Neural progenitor cell (in vitro differentiated cells): ENCODE measurements at regions not wholly inside any gene's neighbourhood (a gene's known extent, or its start where the extent isn't known, plus 50 kb on each side); places are given as distances from the start of the nearest gene placed in this dataset.
"Not testable (repeated sequence)": the region's sequence is repeated elsewhere in the genome, so short reads cannot be mapped to it uniquely, and the experiment has no call there.

Experiments used
- DNase-seq: peaks from one replicate; pipeline ENCODE4 v3.0.0-alpha.2; 2016; ENCODE audit warnings: low spot score
- H2AFZ ChIP-seq: fragments of 200-600 bp; sonication (generic); replicated peaks from 2 replicates; pipeline ENCODE4 v1.6.1; 2016; ENCODE audit warnings: antibody characterized with exemption
- H3F3A ChIP-seq: fragments of 200-600 bp; sonication (generic); 2 replicates; pipeline ENCODE4 v1.6.1; 2016; ENCODE audit warnings: antibody characterized with exemption, low read depth
- H3K27ac ChIP-seq: fragments of 200-600 bp; sonication (generic); 2 replicates; pipeline ENCODE4 v1.5.1; 2016; ENCODE audit warnings: mild to moderate bottlenecking
- H3K27me3 ChIP-seq: fragments of 200-600 bp; sonication (generic); 2 replicates; pipeline ENCODE4 v1.6.1; 2016; ENCODE audit warnings: mild to moderate bottlenecking, moderate library complexity
- H3K36me3 ChIP-seq: fragments of 200-600 bp; sonication (generic); 2 replicates; pipeline ENCODE4 v1.5.1; 2016
- H3K4me1 ChIP-seq: fragments of 200-600 bp; sonication (generic); 2 replicates; pipeline ENCODE4 v1.6.1; 2016; ENCODE audit warnings: mixed run types
- H3K4me2 ChIP-seq: fragments of 200-600 bp; sonication (generic); 2 replicates; pipeline ENCODE4 v1.6.1; 2016
- H3K4me3 ChIP-seq: fragments of 200-600 bp; sonication (generic); 2 replicates; pipeline ENCODE4 v1.5.1; 2016
- H3K79me2 ChIP-seq: fragments of 200-600 bp; sonication (generic); 2 replicates; pipeline ENCODE4 v1.6.1; 2016; ENCODE audit warnings: low read depth
- H3K9ac ChIP-seq: fragments of 200-600 bp; sonication (generic); 2 replicates; pipeline ENCODE4 v1.6.1; 2016
- H3K9me3 ChIP-seq: fragments of 200-600 bp; sonication (generic); 2 replicates; pipeline ENCODE4 v1.5.1; 2016; ENCODE audit warnings: low read depth
- H4K20me1 ChIP-seq: fragments of 200-600 bp; sonication (generic); 2 replicates; pipeline ENCODE4 v1.6.1; 2016; ENCODE audit warnings: low read depth
- H3K27ac Mint-ChIP-seq: 3 replicates; pipeline ENCODE4 v1.8.0; 2021; ENCODE audit warnings: mixed read lengths
- H3K27me3 Mint-ChIP-seq: 2 replicates; pipeline ENCODE4 v1.8.0; 2022; ENCODE audit warnings: low read depth, mild to moderate bottlenecking, inconsistent platforms, moderate library complexity, mixed read lengths; ENCODE audit not compliant: insufficient read depth
- H3K36me3 Mint-ChIP-seq: 3 replicates; pipeline ENCODE4 v1.8.0; 2021; ENCODE audit warnings: mixed read lengths
- H3K4me1 Mint-ChIP-seq: 3 replicates; pipeline ENCODE4 v1.8.0; 2021; ENCODE audit warnings: mixed read lengths
- H3K4me3 Mint-ChIP-seq: 3 replicates; pipeline ENCODE4 v1.8.0; 2021; ENCODE audit warnings: mild to moderate bottlenecking, moderate library complexity, mixed read lengths
- H3K9me3 Mint-ChIP-seq: 3 replicates; pipeline ENCODE4 v1.8.0; 2020; ENCODE audit warnings: mixed read lengths
- EZH2 ChIP-seq: fragments of 200-600 bp; sonication (generic); IDR thresholded peaks from 2 replicates; pipeline ENCODE4 v1.6.1; 2017; ENCODE audit warnings: antibody characterized with exemption, mild to moderate bottlenecking, moderate library complexity
- EZH2phosphoT487 ChIP-seq: fragments of 200-600 bp; sonication (generic); IDR thresholded peaks from 2 replicates; pipeline ENCODE4 v1.6.1; 2017; ENCODE audit warnings: antibody characterized with exemption
- TF ChIP-seq, protein P1 (sequence below): fragments of 200-600 bp; sonication (generic); IDR thresholded peaks from 2 replicates; pipeline ENCODE4 v1.5.1; 2017; ENCODE audit warnings: antibody characterized with exemption, mild to moderate bottlenecking

DNA sequence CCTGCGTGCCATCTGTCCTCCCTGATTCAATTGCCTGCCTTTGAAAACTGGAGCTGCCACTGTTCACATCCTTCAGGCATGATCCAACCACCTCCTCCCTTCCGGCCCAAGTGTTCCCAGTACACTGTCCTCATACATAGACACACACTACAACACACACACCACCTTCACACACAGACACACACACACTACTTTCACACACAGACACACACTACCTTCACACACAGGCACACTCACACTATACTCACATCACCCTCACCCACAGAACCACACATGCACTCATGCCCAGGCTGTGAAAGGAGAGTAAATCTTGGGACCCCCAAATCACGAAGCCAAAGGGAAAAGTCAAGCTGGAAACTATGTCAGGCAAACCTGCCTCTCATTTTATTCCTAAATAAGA, 109.4 kb upstream of the MYLIP start:
- Histone ChIP-seq H3K36me3 (no peaks in the 10 kb centered on the region), H3F3A (no peaks in the 10 kb centered on the region), H3K9ac (no peak overlapping the region), H3K4me2 (no peak overlapping the region), H3K27ac (no peak overlapping the region), H3K4me1 (no peaks in the 10 kb centered on the region), H3K9me3 (no peaks in the 10 kb centered on the region), H3K4me3 (no peak overlapping the region), H3K79me2 (no peaks in the 10 kb centered on the region), H4K20me1 (no peaks in the 10 kb centered on the region), H2AFZ (no peak overlapping the region), H3K27me3 (no peaks in the 10 kb centered on the region)
- Mint-ChIP-seq H3K27ac (no peak overlapping the region), H3K4me1 (no peaks in the 10 kb centered on the region), H3K9me3 (peaks cover 5% of the 10 kb centered on the region), H3K4me3 (no peak overlapping the region), H3K36me3 (peaks cover 2% of the 10 kb centered on the region), H3K27me3 (peaks cover 6% of the 10 kb centered on the region)
- TF ChIP-seq EZH2 (no peak), EZH2phosphoT487 (no peak)
- TF ChIP-seq, protein P1, sequence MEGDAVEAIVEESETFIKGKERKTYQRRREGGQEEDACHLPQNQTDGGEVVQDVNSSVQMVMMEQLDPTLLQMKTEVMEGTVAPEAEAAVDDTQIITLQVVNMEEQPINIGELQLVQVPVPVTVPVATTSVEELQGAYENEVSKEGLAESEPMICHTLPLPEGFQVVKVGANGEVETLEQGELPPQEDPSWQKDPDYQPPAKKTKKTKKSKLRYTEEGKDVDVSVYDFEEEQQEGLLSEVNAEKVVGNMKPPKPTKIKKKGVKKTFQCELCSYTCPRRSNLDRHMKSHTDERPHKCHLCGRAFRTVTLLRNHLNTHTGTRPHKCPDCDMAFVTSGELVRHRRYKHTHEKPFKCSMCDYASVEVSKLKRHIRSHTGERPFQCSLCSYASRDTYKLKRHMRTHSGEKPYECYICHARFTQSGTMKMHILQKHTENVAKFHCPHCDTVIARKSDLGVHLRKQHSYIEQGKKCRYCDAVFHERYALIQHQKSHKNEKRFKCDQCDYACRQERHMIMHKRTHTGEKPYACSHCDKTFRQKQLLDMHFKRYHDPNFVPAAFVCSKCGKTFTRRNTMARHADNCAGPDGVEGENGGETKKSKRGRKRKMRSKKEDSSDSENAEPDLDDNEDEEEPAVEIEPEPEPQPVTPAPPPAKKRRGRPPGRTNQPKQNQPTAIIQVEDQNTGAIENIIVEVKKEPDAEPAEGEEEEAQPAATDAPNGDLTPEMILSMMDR, result no peak
- no peak for DNase-seq

- Mint-ChIP-seq H3K4me1 (no peaks in the 10 kb centered on the region), H3K36me3 (peaks cover 2% of the 10 kb centered on the region), H3K9me3 (peaks cover 5% of the 10 kb centered on the region), H3K27me3 (peaks cover 6% of the 10 kb centered on the region), H3K4me3 (no peak overlapping the region), H3K27ac (no peak overlapping the region)
- TF ChIP-seq EZH2 (no peak), EZH2phosphoT487 (no peak)
- TF ChIP-seq, protein P1, result no peak
- no peak for DNase-seq
- Histone ChIP-seq H3K27me3 (no peaks in the 10 kb centered on the region), H3K27ac (no peak overlapping the region), H3K4me1 (no peaks in the 10 kb centered on the region), H3K36me3 (no peaks in the 10 kb centered on the region), H3K9ac (no peak overlapping the region), H3K9me3 (no peaks in the 10 kb centered on the region), H3K4me3 (no peak overlapping the region), H4K20me1 (no peaks in the 10 kb centered on the region), H3F3A (no peaks in the 10 kb centered on the region), H3K79me2 (no peaks in the 10 kb centered on the region), H3K4me2 (no peak overlapping the region), H2AFZ (no peak overlapping the region)
Observed at GRCh38 chr6:16018626-16019025, 110.3 kb upstream of the MYLIP start.

- H3K79me2 ChIP-seq, H3K9ac ChIP-seq, H3K4me3 Mint-ChIP-seq, H3K27ac ChIP-seq, H4K20me1 ChIP-seq, H3K9me3 Mint-ChIP-seq, H2AFZ ChIP-seq, H3K36me3 ChIP-seq, H3K36me3 Mint-ChIP-seq, H3F3A ChIP-seq, H3K4me1 Mint-ChIP-seq, H3K4me2 ChIP-seq, H3K4me1 ChIP-seq, H3K27ac Mint-ChIP-seq, H3K9me3 ChIP-seq, H3K4me3 ChIP-seq, H3K27me3 ChIP-seq, H3K27me3 Mint-ChIP-seq, DNase-seq: not testable (repeated sequence)
Observed at GRCh38 chr6:16014325-16014724, 114.6 kb upstream of the MYLIP start.

DNA sequence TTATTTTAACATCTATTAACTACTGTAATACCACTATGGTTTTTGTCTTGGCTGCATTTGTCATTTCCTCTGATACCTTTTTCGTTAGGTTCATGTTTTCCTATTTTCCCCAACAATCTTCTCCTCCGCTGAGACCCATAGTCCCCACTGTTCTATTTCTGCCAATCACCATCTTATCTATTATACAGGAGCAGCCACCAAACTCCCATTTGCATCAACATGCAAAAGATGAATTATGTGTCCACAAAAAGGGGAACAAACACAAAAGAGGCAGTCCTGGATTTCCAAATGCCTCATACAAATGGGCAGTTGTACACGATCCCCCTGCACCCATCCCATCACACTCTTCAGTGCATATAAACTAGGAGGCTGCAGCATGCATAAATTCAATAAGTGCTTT, 121.7 kb upstream of the MYLIP start:
- Histone ChIP-seq H2AFZ (no peak overlapping the region), H3K36me3 (no peaks in the 10 kb centered on the region), H3F3A (no peaks in the 10 kb centered on the region), H4K20me1 (no peaks in the 10 kb centered on the region), H3K27me3 (no peaks in the 10 kb centered on the region), H3K9ac (no peak overlapping the region), H3K79me2 (no peaks in the 10 kb centered on the region), H3K4me3 (no peak overlapping the region), H3K9me3 (no peaks in the 10 kb centered on the region), H3K4me2 (no peak overlapping the region), H3K27ac (no peak overlapping the region), H3K4me1 (no peaks in the 10 kb centered on the region)
- H3K4me1 Mint-ChIP-seq, result no peaks in the 10 kb centered on the region
- H3K27ac Mint-ChIP-seq, result no peak overlapping the region
- no peak overlapping the region for H3K4me3 Mint-ChIP-seq
- TF ChIP-seq EZH2phosphoT487, result no peak
- no peak for TF ChIP-seq EZH2
- TF ChIP-seq, protein P1, result no peak
- H3K27me3 Mint-ChIP-seq, result peaks cover 9% of the 10 kb centered on the region
- H3K9me3 Mint-ChIP-seq, result no peaks in the 10 kb centered on the region
- DNase-seq, result no peak
- no peaks in the 10 kb centered on the region for H3K36me3 Mint-ChIP-seq
